Loucy (cell line): ENCODE measurements at regions not wholly inside any gene's neighbourhood (a gene's known extent, or its start where the extent isn't known, plus 50 kb on each side); places are given as distances from the start of the nearest gene placed in this dataset.

Experiments
- H2AFZ ChIP-seq: fragments of 200-600 bp; sonication (generic); 2 replicates; pipeline ENCODE4 v1.6.0; 2016; ENCODE audit warnings: antibody characterized with exemption, mild to moderate bottlenecking, low read length, moderate library complexity
- H3F3A ChIP-seq: fragments of 200-600 bp; 2 replicates; pipeline ENCODE4 v1.6.0; 2016; ENCODE audit warnings: antibody characterized with exemption, low read depth, mild to moderate bottlenecking
- H3K27me3 ChIP-seq: fragments of 200-600 bp; sonication (generic); 2 replicates; pipeline ENCODE4 v1.6.1; 2014; ENCODE audit warnings: low read length, mild to moderate bottlenecking; ENCODE audit not compliant: insufficient read depth, poor library complexity, severe bottlenecking
- H3K36me3 ChIP-seq: fragments of 200-600 bp; sonication (generic); 2 replicates; pipeline ENCODE4 v1.6.1; 2016; ENCODE audit warnings: low read length; ENCODE audit not compliant: insufficient read depth
- H3K4me1 ChIP-seq: fragments of 200-600 bp; sonication (generic); 2 replicates; pipeline ENCODE4 v1.5.1; 2014; ENCODE audit warnings: low read length, mild to moderate bottlenecking; ENCODE audit not compliant: insufficient read depth, poor library complexity, severe bottlenecking
- H3K4me2 ChIP-seq: fragments of 200-600 bp; sonication (generic); 2 replicates; pipeline ENCODE4 v1.6.0; 2014; ENCODE audit warnings: antibody characterized with exemption, low read length, low read depth, mild to moderate bottlenecking; ENCODE audit not compliant: poor library complexity, severe bottlenecking
- H3K4me3 ChIP-seq: fragments of 200-600 bp; sonication (generic); 2 replicates; pipeline ENCODE4 v1.5.1; 2014; ENCODE audit warnings: low read length, mild to moderate bottlenecking, mixed read lengths; ENCODE audit not compliant: poor library complexity, severe bottlenecking
- H3K79me2 ChIP-seq: fragments of 200-600 bp; sonication (generic); 2 replicates; pipeline ENCODE4 v1.6.1; 2014; ENCODE audit warnings: low read length; ENCODE audit not compliant: insufficient read depth
- H3K9ac ChIP-seq: fragments of 200-600 bp; sonication (generic); 2 replicates; pipeline ENCODE4 v1.6.0; 2014; ENCODE audit warnings: mild to moderate bottlenecking, low read depth, low read length, moderate library complexity; ENCODE audit not compliant: poor library complexity, severe bottlenecking
- H3K9me2 ChIP-seq: fragments of 200-600 bp; sonication (generic); replicated peaks from 2 replicates; pipeline ENCODE4 v1.6.1; 2016; ENCODE audit warnings: low read depth, low read length, mixed read lengths
- H3K9me3 ChIP-seq: fragments of 200-600 bp; sonication (generic); 2 replicates; pipeline ENCODE4 v1.6.1; 2014; ENCODE audit warnings: mild to moderate bottlenecking, antibody characterized with exemption, low read length, low read depth; ENCODE audit not compliant: insufficient read depth
- H4K20me1 ChIP-seq: fragments of 200-600 bp; sonication (generic); 2 replicates; pipeline ENCODE4 v1.6.0; 2014; ENCODE audit warnings: antibody characterized with exemption, low read length, mild to moderate bottlenecking; ENCODE audit not compliant: insufficient read depth, poor library complexity, severe bottlenecking
- CTCF ChIP-seq: fragments of 200-600 bp; sonication (generic); conservative IDR thresholded peaks from 2 replicates; pipeline ENCODE4 v1.5.1; 2014; ENCODE audit warnings: mild to moderate bottlenecking, antibody characterized with exemption, low read length
- EZH2phosphoT487 ChIP-seq: fragments of 200-600 bp; IDR thresholded peaks from 2 replicates; pipeline ENCODE4 v1.6.1; 2018; ENCODE audit warnings: antibody characterized with exemption, mild to moderate bottlenecking, moderate library complexity, borderline replicate concordance

DNA sequence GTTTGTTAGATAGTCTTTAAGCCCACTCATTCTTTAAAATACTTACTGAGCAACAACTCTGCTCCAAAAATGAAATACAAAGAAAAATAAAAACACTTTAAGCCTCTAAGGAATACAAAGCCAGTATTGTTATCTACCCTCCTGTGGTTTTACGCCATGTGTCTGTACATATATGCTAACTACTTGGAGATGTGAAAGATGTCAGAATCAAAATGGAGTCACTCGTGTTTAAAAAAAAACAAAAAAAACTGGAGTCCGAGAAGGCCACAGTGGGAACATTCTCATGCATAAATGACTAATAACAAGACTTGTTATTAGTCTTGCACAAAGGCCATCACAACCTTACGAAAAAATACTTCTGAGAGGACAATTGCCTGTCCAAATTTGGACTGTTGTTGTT lies 393.1 kb downstream of the TBC1D4 start:
- Histone ChIP-seq H3K4me3 (no peak overlapping the region), H3K27me3 (no peaks in the 10 kb centered on the region), H4K20me1 (no peaks in the 10 kb centered on the region), H3K36me3 (no peaks in the 10 kb centered on the region), H3F3A (no peaks in the 10 kb centered on the region), H3K9ac (no peak overlapping the region), H3K4me1 (no peaks in the 10 kb centered on the region), H3K9me2 (no peaks in the 10 kb centered on the region), H3K4me2 (no peak overlapping the region), H3K79me2 (no peaks in the 10 kb centered on the region), H2AFZ (no peak overlapping the region), H3K9me3 (no peaks in the 10 kb centered on the region)
- TF ChIP-seq CTCF (no peak), EZH2phosphoT487 (no peak)

- Histone ChIP-seq H3K4me3 (no peak overlapping the region), H2AFZ (no peak overlapping the region), H3F3A (no peaks in the 10 kb centered on the region), H3K4me1 (no peaks in the 10 kb centered on the region), H3K79me2 (no peaks in the 10 kb centered on the region), H3K9me3 (no peaks in the 10 kb centered on the region), H4K20me1 (no peaks in the 10 kb centered on the region), H3K36me3 (no peaks in the 10 kb centered on the region), H3K9ac (no peak overlapping the region), H3K27me3 (no peaks in the 10 kb centered on the region), H3K4me2 (no peak overlapping the region), H3K9me2 (0 out of 2 replicates have a peak, but pooled peaks cover 6% of the 10 kb centered on the region)
- TF ChIP-seq EZH2phosphoT487 (no peak), CTCF (no peak)
Measured at GRCh38 chr13:75079226-75079625, 402.7 kb downstream of the TBC1D4 start.

- Histone ChIP-seq H4K20me1 (no peaks in the 10 kb centered on the region), H3K27me3 (no peaks in the 10 kb centered on the region), H3F3A (no peaks in the 10 kb centered on the region), H3K4me2 (no peak overlapping the region), H2AFZ (no peak overlapping the region), H3K4me1 (no peaks in the 10 kb centered on the region), H3K36me3 (no peaks in the 10 kb centered on the region), H3K9me3 (no peaks in the 10 kb centered on the region), H3K9me2 (no peaks in the 10 kb centered on the region), H3K4me3 (no peak overlapping the region), H3K9ac (no peak overlapping the region), H3K79me2 (no peaks in the 10 kb centered on the region)
- TF ChIP-seq CTCF (no peak), EZH2phosphoT487 (no peak)
Measured at GRCh38 chr13:75076476-75076875, 405.5 kb downstream of the TBC1D4 start.
